Natural killer cell (primary cell): ENCODE measurements at regions not wholly inside any gene's neighbourhood (a gene's known extent, or its start where the extent isn't known, plus 50 kb on each side); places are given as distances from the start of the nearest gene placed in this dataset.

Experiments used
- ATAC-seq, 3 donors: fragments of 150-1000 bp in 2 of 3; fragments of 200-7000 bp in 1 of 3; cut with Tn5 transposase; 1 replicate in 1 of 3; 2 replicates in 2 of 3; pipeline ENCODE4 v1.10.0; 2021; ENCODE audit warnings: mild to moderate bottlenecking in 2 of 3, moderate library complexity in 2 of 3
- DNase-seq, 2 donors: peaks; one replicate each; pipeline versions ENCODE4 v3.0.0 to v3.0.0-alpha.2; 2013 to 2021; ENCODE audit warnings: mixed read lengths in 1 of 2
- H3K27ac ChIP-seq: one replicate; pipeline ENCODE4 v1.5.1; 2013; ENCODE audit warnings: mild to moderate bottlenecking, low read length
- H3K27me3 ChIP-seq: one replicate; pipeline ENCODE4 v1.6.1; 2013; ENCODE audit warnings: low read length; ENCODE audit not compliant: control insufficient read depth, insufficient read depth
- H3K36me3 ChIP-seq: one replicate; pipeline ENCODE4 v1.6.1; 2013; ENCODE audit warnings: low read length; ENCODE audit not compliant: control insufficient read depth, insufficient read depth
- H3K4me1 ChIP-seq: one replicate; pipeline ENCODE4 v1.6.1; 2013; ENCODE audit warnings: low read length; ENCODE audit not compliant: control insufficient read depth, insufficient read depth
- H3K4me3 ChIP-seq: one replicate; pipeline ENCODE4 v1.5.1; 2013; ENCODE audit warnings: low read length
- H3K9me3 ChIP-seq: one replicate; pipeline ENCODE4 v1.6.1; 2013; ENCODE audit warnings: low read length; ENCODE audit not compliant: control insufficient read depth, insufficient read depth
- H3K27ac Mint-ChIP-seq, 2 donors: one replicate each; pipeline ENCODE4 v1.8.0; 2022; ENCODE audit warnings: mild to moderate bottlenecking in 2 of 2, mixed read lengths in 2 of 2, moderate library complexity in 1 of 2
- H3K27me3 Mint-ChIP-seq, 2 donors: one replicate each; pipeline ENCODE4 v1.8.0; 2022; ENCODE audit warnings: low read depth in 2 of 2, mixed read lengths in 2 of 2
- H3K36me3 Mint-ChIP-seq: one replicate; pipeline ENCODE4 v1.8.0; 2022; ENCODE audit warnings: mixed read lengths
- H3K4me1 Mint-ChIP-seq, 2 donors: one replicate each; pipeline ENCODE4 v1.8.0; 2022; ENCODE audit warnings: mixed read lengths in 2 of 2
- H3K4me3 Mint-ChIP-seq: one replicate; pipeline ENCODE4 v1.8.0; 2022; ENCODE audit warnings: mild to moderate bottlenecking, moderate library complexity, mixed read lengths
- H3K9me3 Mint-ChIP-seq, 2 donors: one replicate each; pipeline ENCODE4 v1.8.0; 2022; ENCODE audit warnings: mixed read lengths in 2 of 2
- CTCF ChIP-seq: fragments of 200-600 bp; IDR thresholded peaks from one replicate; pipeline ENCODE4 v1.8.0; 2022; ENCODE audit warnings: antibody characterized with exemption
- WGBS: methylation state at CpG from one replicate; pipeline ENCODE4 v1.1.7; 2013; ENCODE audit warnings: missing lambda C conversion rate; ENCODE audit not compliant: insufficient coverage; 5-methylcytosine and 5-hydroxymethylcytosine counted together
- intact Hi-C: fragments of 100-400 bp; cut with micrococcal nuclease; formaldehyde crosslinking; loops from one replicate; pipeline ENCODE4 v1.14.2; 2022

GRCh38 chr13:82817133-82817532, 1065.1 kb downstream of the SLITRK1 start:
- H3K4me3 Mint-ChIP-seq: no peak overlapping the region
- Histone ChIP-seq H3K36me3 (no peaks in the 10 kb centered on the region), H3K4me1 (no peaks in the 10 kb centered on the region), H3K27ac (no peak overlapping the region), H3K9me3 (peaks cover 8% of the 10 kb centered on the region), H3K27me3 (no peaks in the 10 kb centered on the region), H3K4me3 (no peak overlapping the region)
- H3K36me3 Mint-ChIP-seq: peaks cover 10% of the 10 kb centered on the region
- no peak for ATAC-seq
- TF ChIP-seq CTCF: no peak
- no peak for DNase-seq
- intact Hi-C loops: no loop called here
- no CpG with 5 or more reads among the region's 3 CpGs for WGBS
- no peaks in the 10 kb centered on the region for H3K27me3 Mint-ChIP-seq
- no peaks in the 10 kb centered on the region for H3K4me1 Mint-ChIP-seq
- H3K9me3 Mint-ChIP-seq: peaks cover 3 to 12% of the 10 kb centered on the region in 2 donors
- H3K27ac Mint-ChIP-seq: no peak overlapping the region

- H3K27me3 ChIP-seq: no peaks in the 10 kb centered on the region
- ATAC-seq (no peak), DNase-seq (no peak)
- H3K36me3 Mint-ChIP-seq: peaks cover 14% of the 10 kb centered on the region
- no peak for TF ChIP-seq CTCF
- peaks cover 8% of the 10 kb centered on the region for H3K9me3 ChIP-seq
- no peaks in the 10 kb centered on the region for H3K4me1 ChIP-seq
- no peaks in the 10 kb centered on the region for H3K27me3 Mint-ChIP-seq
- intact Hi-C loops: no loop called here
- no peaks in the 10 kb centered on the region for H3K4me1 Mint-ChIP-seq
- no peak overlapping the region for H3K27ac Mint-ChIP-seq
- H3K36me3 ChIP-seq: no peaks in the 10 kb centered on the region
- no CpG with 5 or more reads among the region's 1 CpG for WGBS
- H3K27ac ChIP-seq: no peak overlapping the region
- H3K4me3 ChIP-seq: no peak overlapping the region
- H3K9me3 Mint-ChIP-seq: peaks cover 6 to 14% of the 10 kb centered on the region in 2 donors
- no peak overlapping the region for H3K4me3 Mint-ChIP-seq
Measured at GRCh38 chr13:82815791-82816190, 1066.5 kb downstream of the SLITRK1 start.

- Histone ChIP-seq H3K27ac (no peak overlapping the region), H3K36me3 (no peaks in the 10 kb centered on the region), H3K4me3 (no peak overlapping the region), H3K27me3 (no peaks in the 10 kb centered on the region), H3K4me1 (no peaks in the 10 kb centered on the region), H3K9me3 (peaks cover 12% of the 10 kb centered on the region)
- WGBS: no CpG with 5 or more reads among the region's 1 CpG
- no peaks in the 10 kb centered on the region for H3K4me1 Mint-ChIP-seq
- no peak for DNase-seq
- H3K27ac Mint-ChIP-seq: no peak overlapping the region
- H3K36me3 Mint-ChIP-seq: peaks cover 8% of the 10 kb centered on the region
- ATAC-seq: no peak
- no peak for TF ChIP-seq CTCF
- no peaks in the 10 kb centered on the region for H3K27me3 Mint-ChIP-seq
- no peak overlapping the region for H3K4me3 Mint-ChIP-seq
- intact Hi-C loops: no loop called here
- peaks cover 5 to 24% of the 10 kb centered on the region in 2 donors for H3K9me3 Mint-ChIP-seq
Measured at GRCh38 chr13:82803341-82803740, 1078.9 kb downstream of the SLITRK1 start.

- no peak for TF ChIP-seq CTCF
- no peak overlapping the region for H3K4me3 Mint-ChIP-seq
- H3K4me3 ChIP-seq: no peak overlapping the region
- DNase-seq (no peak), ATAC-seq (no peak)
- H3K9me3 ChIP-seq: peaks cover 12% of the 10 kb centered on the region
- no peaks in the 10 kb centered on the region for H3K4me1 Mint-ChIP-seq
- no peak overlapping the region for H3K27ac Mint-ChIP-seq
- no peak overlapping the region for H3K27ac ChIP-seq
- no peaks in the 10 kb centered on the region for H3K27me3 ChIP-seq
- no peaks in the 10 kb centered on the region for H3K36me3 ChIP-seq
- H3K27me3 Mint-ChIP-seq: no peaks in the 10 kb centered on the region
- H3K36me3 Mint-ChIP-seq: peaks cover 8% of the 10 kb centered on the region
- no peaks in the 10 kb centered on the region for H3K4me1 ChIP-seq
- intact Hi-C loops: no loop called here
- no CpG with 5 or more reads among the region's 3 CpGs for WGBS
- H3K9me3 Mint-ChIP-seq: peaks cover 7 to 24% of the 10 kb centered on the region in 2 donors
Measured at GRCh38 chr13:82802528-82802927, 1079.7 kb downstream of the SLITRK1 start.
